ENCODE measurements at regions not wholly inside any gene's neighbourhood (a gene's known extent, or its start where the extent isn't known, plus 50 kb on each side); places are given as distances from the start of the nearest gene placed in this dataset.
A peak's percentile ranks its signal among the peaks of the same experiment; 100 is the strongest.

DNA sequence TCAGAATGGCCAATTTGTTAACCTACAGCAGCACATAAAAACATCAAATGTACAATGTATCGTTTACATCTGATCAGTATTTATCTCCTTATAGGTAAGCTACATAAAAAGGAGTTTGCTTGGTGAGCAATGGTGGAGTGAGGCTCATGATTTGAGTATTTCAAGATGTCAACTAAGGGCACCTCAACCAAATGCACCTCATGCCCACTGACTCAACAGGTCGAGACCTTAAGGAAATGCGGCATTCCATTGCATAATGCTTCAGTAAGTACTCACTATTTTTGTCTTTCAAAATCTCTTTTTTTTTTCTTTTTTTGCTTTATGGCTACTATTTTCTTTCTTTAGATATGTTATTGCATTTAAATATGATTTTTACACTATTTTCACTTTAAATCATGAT is 181.0 kb upstream of the TLL1 start:
- no peaks in the 10 kb centered on the region for H3K36me3 ChIP-seq
- H3K4me3 ChIP-seq: no peak overlapping the region
- no peak overlapping the region for H3K27ac ChIP-seq (replicated peaks)
- DNase-seq: no peak
- TF ChIP-seq, protein P1, sequence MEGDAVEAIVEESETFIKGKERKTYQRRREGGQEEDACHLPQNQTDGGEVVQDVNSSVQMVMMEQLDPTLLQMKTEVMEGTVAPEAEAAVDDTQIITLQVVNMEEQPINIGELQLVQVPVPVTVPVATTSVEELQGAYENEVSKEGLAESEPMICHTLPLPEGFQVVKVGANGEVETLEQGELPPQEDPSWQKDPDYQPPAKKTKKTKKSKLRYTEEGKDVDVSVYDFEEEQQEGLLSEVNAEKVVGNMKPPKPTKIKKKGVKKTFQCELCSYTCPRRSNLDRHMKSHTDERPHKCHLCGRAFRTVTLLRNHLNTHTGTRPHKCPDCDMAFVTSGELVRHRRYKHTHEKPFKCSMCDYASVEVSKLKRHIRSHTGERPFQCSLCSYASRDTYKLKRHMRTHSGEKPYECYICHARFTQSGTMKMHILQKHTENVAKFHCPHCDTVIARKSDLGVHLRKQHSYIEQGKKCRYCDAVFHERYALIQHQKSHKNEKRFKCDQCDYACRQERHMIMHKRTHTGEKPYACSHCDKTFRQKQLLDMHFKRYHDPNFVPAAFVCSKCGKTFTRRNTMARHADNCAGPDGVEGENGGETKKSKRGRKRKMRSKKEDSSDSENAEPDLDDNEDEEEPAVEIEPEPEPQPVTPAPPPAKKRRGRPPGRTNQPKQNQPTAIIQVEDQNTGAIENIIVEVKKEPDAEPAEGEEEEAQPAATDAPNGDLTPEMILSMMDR (IDR thresholded peaks at IDR 0.05; ENCODE audit: borderline replicate concordance): no peak
- intact Hi-C loops (cut with micrococcal nuclease): no loop called here
- H3K4me1 ChIP-seq: no peaks in the 10 kb centered on the region
- H3K27me3 ChIP-seq (ENCODE audit: low read depth): no peaks in the 10 kb centered on the region
- H3K9me3 ChIP-seq (replicated peaks): no peaks in the 10 kb centered on the region

DNA sequence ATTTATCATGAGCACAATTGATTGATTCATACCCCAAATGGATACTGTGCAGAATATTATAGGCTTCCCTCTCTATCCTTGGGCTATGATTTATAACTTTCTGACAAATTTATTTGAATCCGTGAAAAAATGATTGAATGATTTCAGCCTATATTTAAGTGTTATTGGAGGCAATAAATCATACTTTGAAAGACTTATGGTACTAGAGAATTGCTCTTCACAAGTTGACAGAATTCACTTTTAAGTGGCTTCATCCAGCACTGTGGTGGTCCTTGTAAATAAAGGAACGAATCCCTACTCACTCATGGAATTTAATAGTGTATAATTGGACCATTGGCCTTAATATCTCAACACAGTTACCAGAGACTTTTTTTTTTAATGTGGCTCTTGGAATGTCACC is 174.8 kb upstream of the TLL1 start:
- intact Hi-C loops (cut with micrococcal nuclease): no loop called here
- Histone ChIP-seq H3K27me3 (ENCODE audit: low read depth) (no peaks in the 10 kb centered on the region), H3K4me3 (no peak overlapping the region), H3K27ac (replicated peaks) (no peak overlapping the region), H3K4me1 (no peaks in the 10 kb centered on the region), H3K9me3 (replicated peaks) (no peaks in the 10 kb centered on the region), H3K36me3 (no peaks in the 10 kb centered on the region)
- no peak for DNase-seq
- TF ChIP-seq, protein P1 (IDR thresholded peaks at IDR 0.05; ENCODE audit: borderline replicate concordance): no peak

DNA sequence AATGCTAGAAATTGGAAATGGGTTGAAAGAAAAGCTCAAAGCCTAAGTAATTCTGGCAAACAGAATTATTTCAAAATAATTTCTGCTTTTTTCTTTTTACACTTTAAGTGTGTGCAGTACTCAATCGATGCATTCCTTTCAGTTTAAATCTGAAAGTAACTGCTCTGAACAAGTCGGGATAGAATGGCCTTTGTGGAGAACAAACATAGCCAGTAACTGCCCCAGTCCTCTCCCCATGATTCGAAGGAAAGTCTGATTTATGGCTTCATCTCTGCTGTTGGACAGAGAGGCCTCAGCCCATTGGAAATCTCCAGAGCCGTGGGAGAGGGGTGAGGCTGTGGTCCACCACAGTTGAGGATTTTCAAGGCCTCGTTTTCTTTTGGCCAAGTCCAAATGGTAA is 174.0 kb upstream of the TLL1 start:
- intact Hi-C loops (cut with micrococcal nuclease): no loop called here
- H3K36me3 ChIP-seq: no peaks in the 10 kb centered on the region
- TF ChIP-seq, protein P1 (IDR thresholded peaks at IDR 0.05; ENCODE audit: borderline replicate concordance): no peak
- no peaks in the 10 kb centered on the region for H3K4me1 ChIP-seq
- no peak overlapping the region for H3K4me3 ChIP-seq
- H3K27ac ChIP-seq (replicated peaks): no peak overlapping the region
- H3K9me3 ChIP-seq (replicated peaks): no peaks in the 10 kb centered on the region
- DNase-seq: no peak
- H3K27me3 ChIP-seq (ENCODE audit: low read depth): no peaks in the 10 kb centered on the region

DNA sequence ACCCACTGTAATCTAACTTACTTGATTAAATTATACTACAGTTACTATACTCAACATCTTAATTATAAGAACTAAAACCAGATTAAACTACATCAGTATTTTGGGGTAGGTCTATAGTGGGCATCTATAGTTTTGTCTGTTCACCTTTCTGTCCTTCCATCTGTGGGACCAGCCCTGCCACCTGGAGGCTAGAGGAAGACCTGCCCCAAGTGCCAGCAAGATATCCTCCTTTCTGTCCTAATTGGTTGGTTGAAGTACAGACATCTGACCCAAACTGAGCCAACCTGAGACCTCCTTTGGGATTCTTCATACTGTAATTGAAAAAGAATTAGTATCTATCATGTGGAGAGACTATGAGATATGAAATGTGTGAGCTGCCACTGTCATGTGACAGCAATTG is 172.2 kb upstream of the TLL1 start:
- H3K9me3 ChIP-seq (replicated peaks): no peaks in the 10 kb centered on the region
- DNase-seq: no peak
- TF ChIP-seq, protein P1 (IDR thresholded peaks at IDR 0.05; ENCODE audit: borderline replicate concordance): peak; percentile 51
- no peak overlapping the region for H3K27ac ChIP-seq (replicated peaks)
- no peaks in the 10 kb centered on the region for H3K36me3 ChIP-seq
- no peak overlapping the region for H3K4me3 ChIP-seq
- no peaks in the 10 kb centered on the region for H3K27me3 ChIP-seq (ENCODE audit: low read depth)
- intact Hi-C loops (cut with micrococcal nuclease): no loop called here
- H3K4me1 ChIP-seq: no peaks in the 10 kb centered on the region

DNA sequence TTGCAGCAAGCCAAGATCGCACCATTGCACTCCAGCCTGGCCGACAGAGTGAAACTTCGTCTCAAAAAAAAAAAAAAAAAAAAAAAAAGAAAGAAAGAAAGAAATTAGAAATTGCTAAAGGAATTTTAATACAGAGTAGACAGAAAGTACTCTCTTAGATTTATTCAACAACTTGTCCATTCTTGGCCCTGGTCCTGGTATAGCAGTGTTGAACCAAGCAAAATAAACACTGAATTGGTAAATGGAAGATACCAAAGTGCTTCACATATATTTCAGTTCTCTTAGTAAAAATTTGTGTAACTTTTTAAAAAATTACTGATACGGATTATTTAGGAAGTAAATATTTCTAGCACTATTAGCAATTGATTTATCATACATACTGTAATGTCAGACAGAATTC is 165.9 kb upstream of the TLL1 start:
- H3K9me3 ChIP-seq (replicated peaks): no peaks in the 10 kb centered on the region
- no peak overlapping the region for H3K27ac ChIP-seq (replicated peaks)
- no peak for DNase-seq
- no peaks in the 10 kb centered on the region for H3K4me1 ChIP-seq
- H3K36me3 ChIP-seq: no peaks in the 10 kb centered on the region
- no peaks in the 10 kb centered on the region for H3K27me3 ChIP-seq (ENCODE audit: low read depth)
- no peak overlapping the region for H3K4me3 ChIP-seq
- TF ChIP-seq, protein P1 (IDR thresholded peaks at IDR 0.05; ENCODE audit: borderline replicate concordance): no peak
- intact Hi-C loops (cut with micrococcal nuclease): no loop called here

DNA sequence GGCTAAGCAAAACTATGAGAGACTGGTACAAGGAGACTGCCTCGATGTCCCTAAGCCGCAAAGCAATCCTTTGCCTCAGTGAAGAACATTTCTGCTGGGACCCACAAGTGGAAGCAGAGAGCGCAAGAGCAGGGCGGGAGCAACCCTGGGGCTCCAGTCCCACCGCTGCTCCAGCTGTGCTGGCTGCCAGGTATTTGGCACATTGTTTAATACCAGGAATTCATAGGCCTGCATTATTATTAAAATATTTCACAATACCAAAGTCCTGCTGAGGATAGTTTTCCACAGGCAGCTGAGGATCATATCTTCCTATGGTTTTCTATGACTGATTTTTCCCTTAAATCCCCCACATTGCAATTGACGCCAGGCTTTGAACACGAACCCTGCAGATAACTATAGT is 163.5 kb upstream of the TLL1 start:
- Histone ChIP-seq H3K4me1 (no peaks in the 10 kb centered on the region), H3K36me3 (no peaks in the 10 kb centered on the region), H3K4me3 (no peak overlapping the region), H3K27me3 (ENCODE audit: low read depth) (no peaks in the 10 kb centered on the region), H3K9me3 (replicated peaks) (no peaks in the 10 kb centered on the region), H3K27ac (replicated peaks) (peak overlapping the region; percentile 15)
- TF ChIP-seq, protein P1 (IDR thresholded peaks at IDR 0.05; ENCODE audit: borderline replicate concordance): no peak
- no peak for DNase-seq
- intact Hi-C loops (cut with micrococcal nuclease): no loop called here
